ENCODE measurements at regions not wholly inside any gene's neighbourhood (a gene's known extent, or its start where the extent isn't known, plus 50 kb on each side); places are given as distances from the start of the nearest gene placed in this dataset.

DNA sequence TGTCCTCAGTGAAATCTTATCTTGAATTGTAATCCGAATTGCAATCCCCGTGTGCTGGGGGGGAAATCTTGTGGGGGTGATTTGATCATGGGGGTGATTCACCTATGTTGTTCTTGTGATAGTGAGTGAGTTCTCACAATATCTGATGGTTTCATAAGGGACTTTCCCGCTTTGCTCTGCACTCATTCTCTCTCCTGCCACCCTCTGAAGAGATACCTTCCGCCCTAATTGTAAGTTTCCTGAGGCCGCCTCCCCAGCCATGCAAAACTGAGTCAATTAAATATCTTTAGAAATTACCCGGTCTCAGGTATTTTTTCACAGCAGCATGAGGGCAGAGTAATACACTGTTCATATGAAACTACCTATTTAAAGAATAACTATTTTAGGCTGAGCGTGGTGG, 304.1 kb upstream of the EPHA6 start:
- ChIA-PET POLR2A (ENCODE audit: low non-redundant PET) (no interaction called here), CTCF (no interaction called here)
- BruUV-seq (replicated peaks) = no TSS peak
- H3K4me1 ChIP-seq (ENCODE audit: insufficient read depth, low read length, poor library complexity, severe bottlenecking) = no peaks in the 10 kb centered on the region
- DNase-seq (ENCODE audit: low spot score) = no peak
- intact Hi-C loops (cut with micrococcal nuclease; ENCODE audit: unreplicated experiment) = no loop called here
- peaks cover 25% of the 10 kb centered on the region for H3K9me3 ChIP-seq (ENCODE audit: low read depth, low read length, poor library complexity, severe bottlenecking)
- no peak overlapping the region for H3K27ac ChIP-seq (ENCODE audit: low read depth, low read length, poor library complexity, severe bottlenecking)
- no peaks in the 10 kb centered on the region for H3K27me3 ChIP-seq (replicated peaks; ENCODE audit: insufficient read depth, low read depth, low read length, poor library complexity)
- no peaks in the 10 kb centered on the region for H3K36me3 ChIP-seq (ENCODE audit: insufficient read depth, low read length, poor library complexity, severe bottlenecking)
- TF ChIP-seq, protein P1, sequence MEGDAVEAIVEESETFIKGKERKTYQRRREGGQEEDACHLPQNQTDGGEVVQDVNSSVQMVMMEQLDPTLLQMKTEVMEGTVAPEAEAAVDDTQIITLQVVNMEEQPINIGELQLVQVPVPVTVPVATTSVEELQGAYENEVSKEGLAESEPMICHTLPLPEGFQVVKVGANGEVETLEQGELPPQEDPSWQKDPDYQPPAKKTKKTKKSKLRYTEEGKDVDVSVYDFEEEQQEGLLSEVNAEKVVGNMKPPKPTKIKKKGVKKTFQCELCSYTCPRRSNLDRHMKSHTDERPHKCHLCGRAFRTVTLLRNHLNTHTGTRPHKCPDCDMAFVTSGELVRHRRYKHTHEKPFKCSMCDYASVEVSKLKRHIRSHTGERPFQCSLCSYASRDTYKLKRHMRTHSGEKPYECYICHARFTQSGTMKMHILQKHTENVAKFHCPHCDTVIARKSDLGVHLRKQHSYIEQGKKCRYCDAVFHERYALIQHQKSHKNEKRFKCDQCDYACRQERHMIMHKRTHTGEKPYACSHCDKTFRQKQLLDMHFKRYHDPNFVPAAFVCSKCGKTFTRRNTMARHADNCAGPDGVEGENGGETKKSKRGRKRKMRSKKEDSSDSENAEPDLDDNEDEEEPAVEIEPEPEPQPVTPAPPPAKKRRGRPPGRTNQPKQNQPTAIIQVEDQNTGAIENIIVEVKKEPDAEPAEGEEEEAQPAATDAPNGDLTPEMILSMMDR (conservative IDR thresholded peaks at IDR 0.05; ENCODE audit: low read depth, low read length) = no peak
- no peak for TF ChIP-seq EZH2 (IDR thresholded peaks at IDR 0.05; ENCODE audit: borderline replicate concordance, low read depth, low read length, poor library complexity, severe bottlenecking)
- H3K4me3 ChIP-seq (ENCODE audit: low read depth, low read length, poor library complexity, severe bottlenecking) = no peak overlapping the region

DNA sequence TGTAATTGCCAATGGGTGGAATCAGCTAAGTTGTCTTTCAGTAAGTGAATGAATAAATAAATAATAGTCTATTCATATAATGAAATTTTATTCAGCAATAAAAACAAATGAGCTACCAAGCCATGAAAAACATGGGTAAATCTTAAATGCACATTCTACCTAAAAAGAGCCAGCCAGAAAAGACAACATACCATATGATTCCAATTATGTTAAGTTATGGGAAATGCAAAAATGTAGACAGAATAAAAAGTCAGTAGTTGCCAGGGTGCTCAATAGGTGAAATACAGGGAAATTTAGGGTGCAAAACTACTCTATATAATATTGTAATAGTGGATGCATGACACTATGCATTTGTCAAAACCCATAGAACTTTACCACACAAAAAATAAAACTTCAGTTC, 277.2 kb upstream of the EPHA6 start:
- Histone ChIP-seq H3K27me3 (replicated peaks; ENCODE audit: insufficient read depth, low read depth, low read length, poor library complexity) (no peaks in the 10 kb centered on the region), H3K27ac (ENCODE audit: low read depth, low read length, poor library complexity, severe bottlenecking) (no peak overlapping the region), H3K4me3 (ENCODE audit: low read depth, low read length, poor library complexity, severe bottlenecking) (no peak overlapping the region), H3K9me3 (ENCODE audit: low read depth, low read length, poor library complexity, severe bottlenecking) (peaks cover 47% of the 10 kb centered on the region), H3K4me1 (ENCODE audit: insufficient read depth, low read length, poor library complexity, severe bottlenecking) (no peaks in the 10 kb centered on the region), H3K36me3 (ENCODE audit: insufficient read depth, low read length, poor library complexity, severe bottlenecking) (no peaks in the 10 kb centered on the region)
- POLR2A ChIA-PET (ENCODE audit: low non-redundant PET) = no interaction called here
- intact Hi-C loops (cut with micrococcal nuclease; ENCODE audit: unreplicated experiment) = no loop called here
- no peak for DNase-seq (ENCODE audit: low spot score)
- CTCF ChIA-PET = no interaction called here
- no TSS peak for BruUV-seq (replicated peaks)
- TF ChIP-seq EZH2 (IDR thresholded peaks at IDR 0.05; ENCODE audit: borderline replicate concordance, low read depth, low read length, poor library complexity, severe bottlenecking) = no peak
- TF ChIP-seq, protein P1 (conservative IDR thresholded peaks at IDR 0.05; ENCODE audit: low read depth, low read length) = no peak

DNA sequence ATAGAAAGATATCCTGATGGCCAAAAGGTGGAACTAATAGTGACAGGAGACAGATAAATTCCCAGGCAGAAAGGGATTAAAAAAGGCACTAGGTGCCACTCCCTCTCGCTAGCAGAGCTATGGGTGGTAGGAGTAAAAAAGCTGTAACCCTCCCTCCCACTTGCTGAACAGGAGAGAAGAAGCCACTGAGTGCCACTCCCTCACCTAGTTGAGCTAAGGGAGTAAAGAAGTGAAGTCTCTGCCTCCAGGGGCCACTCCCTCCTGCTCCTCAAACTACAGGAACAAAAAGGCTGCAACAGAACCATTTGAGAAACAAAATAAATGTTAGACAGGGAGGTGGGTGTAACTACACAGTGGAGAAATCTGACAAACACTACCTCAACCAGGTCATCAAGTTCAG, 276.2 kb upstream of the EPHA6 start:
- no peak overlapping the region for H3K27ac ChIP-seq (ENCODE audit: low read depth, low read length, poor library complexity, severe bottlenecking)
- CTCF ChIA-PET = no interaction called here
- peaks cover 52% of the 10 kb centered on the region for H3K9me3 ChIP-seq (ENCODE audit: low read depth, low read length, poor library complexity, severe bottlenecking)
- intact Hi-C loops (cut with micrococcal nuclease; ENCODE audit: unreplicated experiment) = no loop called here
- no peaks in the 10 kb centered on the region for H3K36me3 ChIP-seq (ENCODE audit: insufficient read depth, low read length, poor library complexity, severe bottlenecking)
- no peaks in the 10 kb centered on the region for H3K4me1 ChIP-seq (ENCODE audit: insufficient read depth, low read length, poor library complexity, severe bottlenecking)
- no peak for TF ChIP-seq EZH2 (IDR thresholded peaks at IDR 0.05; ENCODE audit: borderline replicate concordance, low read depth, low read length, poor library complexity, severe bottlenecking)
- TF ChIP-seq, protein P1 (conservative IDR thresholded peaks at IDR 0.05; ENCODE audit: low read depth, low read length) = no peak
- no TSS peak for BruUV-seq (replicated peaks)
- H3K4me3 ChIP-seq (ENCODE audit: low read depth, low read length, poor library complexity, severe bottlenecking) = no peak overlapping the region
- no peaks in the 10 kb centered on the region for H3K27me3 ChIP-seq (replicated peaks; ENCODE audit: insufficient read depth, low read depth, low read length, poor library complexity)
- POLR2A ChIA-PET (ENCODE audit: low non-redundant PET) = no interaction called here
- DNase-seq (ENCODE audit: low spot score) = no peak
